Mesendoderm (in vitro differentiated cells): ENCODE measurements at regions not wholly inside any gene's neighbourhood (a gene's known extent, or its start where the extent isn't known, plus 50 kb on each side); places are given as distances from the start of the nearest gene placed in this dataset.

Experiments used
- DNase-seq: peaks from one replicate; pipeline ENCODE4 v3.0.0; 2013
- H2AK5ac ChIP-seq: 2 replicates; pipeline ENCODE4 v1.6.1; 2013; ENCODE audit warnings: low read length, inconsistent platforms
- H2BK120ac ChIP-seq: 2 replicates; pipeline ENCODE4 v1.6.1; 2013; ENCODE audit warnings: low read depth, mild to moderate bottlenecking, low read length, moderate library complexity, mixed read lengths
- H2BK15ac ChIP-seq: replicated peaks from 2 replicates; pipeline ENCODE4 v1.6.1; 2013; ENCODE audit warnings: low read depth, mild to moderate bottlenecking, moderate library complexity
- H2BK5ac ChIP-seq: 2 replicates; pipeline ENCODE4 v1.6.1; 2013; ENCODE audit warnings: low read length, inconsistent platforms
- H3K18ac ChIP-seq: 2 replicates; pipeline ENCODE4 v1.6.1; 2013; ENCODE audit warnings: mild to moderate bottlenecking, low read length, mixed read lengths
- H3K23ac ChIP-seq: one replicate; pipeline ENCODE4 v1.6.1; 2013; ENCODE audit warnings: low read length
- H3K27ac ChIP-seq: 2 replicates; pipeline ENCODE4 v1.5.1; 2013; ENCODE audit warnings: low read depth, mild to moderate bottlenecking, inconsistent platforms, low read length, moderate library complexity
- H3K27me3 ChIP-seq: 2 replicates; pipeline ENCODE4 v1.6.1; 2013; ENCODE audit warnings: low read length, control low read depth, mild to moderate bottlenecking, inconsistent platforms; ENCODE audit not compliant: insufficient read depth, poor library complexity
- H3K36me3 ChIP-seq: 2 replicates; pipeline ENCODE4 v1.6.1; 2013; ENCODE audit warnings: low read length, inconsistent platforms; ENCODE audit not compliant: control insufficient read depth, insufficient read depth
- H3K4ac ChIP-seq: one replicate; pipeline ENCODE4 v1.6.1; 2013; ENCODE audit warnings: low read depth, mild to moderate bottlenecking, low read length, moderate library complexity
- H3K4me1 ChIP-seq: 2 replicates; pipeline ENCODE4 v1.6.1; 2013; ENCODE audit warnings: low read depth, low read length, inconsistent platforms; ENCODE audit not compliant: control insufficient read depth
- H3K4me2 ChIP-seq: 2 replicates; pipeline ENCODE4 v1.6.1; 2013; ENCODE audit warnings: low read length
- H3K4me3 ChIP-seq: 2 replicates; pipeline ENCODE4 v1.5.1; 2013; ENCODE audit warnings: mild to moderate bottlenecking, low read length
- H3K56ac ChIP-seq: one replicate; pipeline ENCODE4 v1.6.1; 2013; ENCODE audit warnings: low read length
- H3K79me1 ChIP-seq: 2 replicates; pipeline ENCODE4 v1.6.1; 2013; ENCODE audit warnings: low read length, inconsistent platforms
- H3K79me2 ChIP-seq: 2 replicates; pipeline ENCODE4 v1.6.1; 2013; ENCODE audit warnings: mild to moderate bottlenecking, low read length; ENCODE audit not compliant: control insufficient read depth, insufficient read depth
- H3K9ac ChIP-seq: 2 replicates; pipeline ENCODE4 v1.6.1; 2013; ENCODE audit warnings: low read length, inconsistent platforms
- H4K5ac ChIP-seq: one replicate; pipeline ENCODE4 v1.6.1; 2013; ENCODE audit warnings: low read length
- H4K8ac ChIP-seq: one replicate; pipeline ENCODE4 v1.6.1; 2013; ENCODE audit warnings: low read depth, mild to moderate bottlenecking, control low read depth, low read length, moderate library complexity
- WGBS: extraction: QIAGEN DNeasy Blood & Tissue Kit; methylation state at CpG from one replicate; pipeline ENCODE4 v1.1.7; 2013; ENCODE audit warnings: low lambda C conversion rate, missing lambda C conversion rate; ENCODE audit not compliant: insufficient coverage; ENCODE audit errors: extremely low coverage; 5-methylcytosine and 5-hydroxymethylcytosine counted together

DNA sequence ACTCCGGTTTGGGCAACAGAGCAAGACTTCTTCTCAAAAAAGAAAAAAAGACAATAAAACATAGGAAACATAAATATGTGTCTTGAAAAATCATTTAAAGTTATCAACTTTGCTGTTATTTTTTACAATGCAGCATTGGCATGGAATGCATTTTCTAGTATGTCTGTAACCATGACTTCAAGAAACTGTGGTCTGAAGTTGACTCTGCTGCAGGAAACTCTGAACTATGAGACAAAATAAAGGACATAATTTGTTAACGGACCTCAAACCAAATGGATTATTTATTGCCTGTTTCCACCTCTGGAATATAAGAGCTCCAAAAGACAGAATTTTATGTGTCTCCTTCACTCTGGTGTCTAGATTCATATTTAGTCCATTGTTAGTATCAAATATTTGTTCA, 79.1 kb downstream of the TRIB2 start:
- H3K4me1 ChIP-seq = no peaks in the 10 kb centered on the region
- H3K79me2 ChIP-seq = no peaks in the 10 kb centered on the region
- no peak overlapping the region for H4K5ac ChIP-seq

DNA sequence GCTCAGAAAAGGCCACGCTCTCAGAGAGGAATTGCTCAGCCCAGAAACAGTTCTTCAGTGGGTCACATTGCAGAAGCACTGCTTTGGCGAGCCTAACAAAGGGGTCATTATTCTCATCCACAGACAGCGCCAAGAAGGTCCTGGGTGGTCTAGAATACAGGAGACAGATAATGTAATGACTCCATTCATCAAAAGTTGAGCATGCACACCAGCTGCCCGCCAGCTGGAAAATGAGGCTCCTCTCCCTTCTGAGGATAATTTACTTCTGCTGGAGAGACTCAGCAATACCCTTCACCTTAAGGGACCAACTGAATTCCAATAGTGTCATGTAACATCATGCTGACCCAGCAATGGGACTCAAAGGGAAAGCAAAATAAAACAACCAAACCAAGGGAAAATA, 79.9 kb downstream of the TRIB2 start:
- Histone ChIP-seq H3K4me3 (no peak overlapping the region), H3K27ac (no peak overlapping the region), H3K23ac (no peak overlapping the region), H2BK5ac (no peak overlapping the region), H3K36me3 (no peaks in the 10 kb centered on the region), H2BK120ac (no peak overlapping the region), H3K4me1 (no peaks in the 10 kb centered on the region), H3K4ac (no peak overlapping the region), H3K79me1 (no peaks in the 10 kb centered on the region), H3K56ac (no peak overlapping the region), H3K18ac (no peak overlapping the region), H3K79me2 (no peaks in the 10 kb centered on the region), H2AK5ac (no peak overlapping the region), H3K27me3 (no peaks in the 10 kb centered on the region), H2BK15ac (no peak overlapping the region), H4K5ac (no peak overlapping the region), H3K4me2 (no peak overlapping the region), H3K9ac (no peak overlapping the region), H4K8ac (no peak overlapping the region)
- no peak for DNase-seq
- no CpG with 5 or more reads among the region's 4 CpGs for WGBS

More for the DNA sequence above, 79.1 kb downstream of the TRIB2 start:
- Histone ChIP-seq H4K8ac (no peak overlapping the region), H3K18ac (no peak overlapping the region), H2BK5ac (no peak overlapping the region), H3K4me2 (no peak overlapping the region), H3K27ac (no peak overlapping the region), H2BK15ac (no peak overlapping the region), H3K23ac (no peak overlapping the region), H3K4me3 (no peak overlapping the region), H3K56ac (no peak overlapping the region), H3K79me1 (no peaks in the 10 kb centered on the region), H3K36me3 (no peaks in the 10 kb centered on the region), H2AK5ac (no peak overlapping the region), H3K9ac (no peak overlapping the region), H3K27me3 (no peaks in the 10 kb centered on the region), H3K4ac (no peak overlapping the region), H2BK120ac (no peak overlapping the region)
- WGBS = no CpG with 5 or more reads among the region's 2 CpGs
- DNase-seq = no peak

DNA sequence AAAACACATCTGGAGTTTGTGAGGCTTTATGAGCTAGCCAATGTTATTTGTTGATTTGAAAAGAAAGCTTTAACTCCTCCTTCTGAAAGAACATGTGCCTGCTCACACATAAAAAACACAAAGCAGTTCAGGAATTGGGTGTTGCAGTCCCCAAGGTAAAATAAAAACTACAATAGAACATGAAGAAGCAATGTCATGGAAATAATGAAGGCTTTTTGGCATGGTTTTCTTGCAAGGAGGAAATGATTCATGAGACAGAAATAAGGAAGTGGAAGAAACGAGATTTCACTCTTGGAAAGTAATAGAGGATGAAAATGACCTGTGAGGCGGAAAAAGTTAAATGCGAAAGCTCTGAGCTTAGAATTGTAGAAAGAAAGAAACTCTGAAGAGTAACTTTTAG, 81.1 kb downstream of the TRIB2 start:
- H4K8ac ChIP-seq = no peak overlapping the region
- H3K27me3 ChIP-seq = no peaks in the 10 kb centered on the region
- no CpG with 5 or more reads among the region's 3 CpGs for WGBS
- no peak overlapping the region for H3K56ac ChIP-seq
- H3K79me1 ChIP-seq = no peaks in the 10 kb centered on the region
- no peak overlapping the region for H2BK120ac ChIP-seq
- no peak overlapping the region for H3K4me2 ChIP-seq
- H3K36me3 ChIP-seq = no peaks in the 10 kb centered on the region
- no peaks in the 10 kb centered on the region for H3K4me1 ChIP-seq
- no peak overlapping the region for H4K5ac ChIP-seq
- no peak overlapping the region for H3K4ac ChIP-seq
- H2BK5ac ChIP-seq = no peak overlapping the region
- H3K9ac ChIP-seq = no peak overlapping the region
- H3K23ac ChIP-seq = no peak overlapping the region
- no peak overlapping the region for H3K18ac ChIP-seq
- no peak overlapping the region for H2AK5ac ChIP-seq
- no peak overlapping the region for H2BK15ac ChIP-seq
- DNase-seq = no peak
- H3K79me2 ChIP-seq = no peaks in the 10 kb centered on the region
- no peak overlapping the region for H3K4me3 ChIP-seq
- no peak overlapping the region for H3K27ac ChIP-seq

DNA sequence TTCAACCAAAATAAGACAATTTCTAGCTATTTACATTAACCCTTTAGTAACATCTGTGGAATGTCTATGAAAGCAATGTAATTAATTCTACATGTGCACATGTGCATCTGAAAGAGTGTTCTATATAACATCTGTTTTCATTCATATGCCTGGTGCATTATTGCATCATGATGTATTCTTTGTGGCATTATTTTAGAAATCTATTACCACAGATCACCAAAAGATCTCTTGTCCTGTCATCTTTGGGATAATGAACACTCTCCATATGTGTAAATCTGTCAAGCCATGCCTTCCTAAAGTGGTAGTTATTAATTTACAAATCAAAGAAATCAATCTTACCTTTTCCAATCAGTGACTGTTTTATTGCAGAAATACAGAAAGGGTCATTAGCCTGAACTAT, 86.9 kb downstream of the TRIB2 start:
- Histone ChIP-seq H3K36me3 (no peaks in the 10 kb centered on the region), H3K79me2 (no peaks in the 10 kb centered on the region), H2BK15ac (no peak overlapping the region), H2AK5ac (no peak overlapping the region), H3K9ac (no peak overlapping the region), H3K4me1 (no peaks in the 10 kb centered on the region), H3K23ac (no peak overlapping the region), H2BK120ac (no peak overlapping the region), H3K56ac (no peak overlapping the region), H2BK5ac (no peak overlapping the region), H3K79me1 (no peaks in the 10 kb centered on the region), H4K8ac (no peak overlapping the region), H3K4ac (no peak overlapping the region), H3K18ac (no peak overlapping the region), H3K4me3 (no peak overlapping the region), H3K27me3 (no peaks in the 10 kb centered on the region), H3K4me2 (no peak overlapping the region), H4K5ac (no peak overlapping the region), H3K27ac (no peak overlapping the region)
- DNase-seq = no peak

DNA sequence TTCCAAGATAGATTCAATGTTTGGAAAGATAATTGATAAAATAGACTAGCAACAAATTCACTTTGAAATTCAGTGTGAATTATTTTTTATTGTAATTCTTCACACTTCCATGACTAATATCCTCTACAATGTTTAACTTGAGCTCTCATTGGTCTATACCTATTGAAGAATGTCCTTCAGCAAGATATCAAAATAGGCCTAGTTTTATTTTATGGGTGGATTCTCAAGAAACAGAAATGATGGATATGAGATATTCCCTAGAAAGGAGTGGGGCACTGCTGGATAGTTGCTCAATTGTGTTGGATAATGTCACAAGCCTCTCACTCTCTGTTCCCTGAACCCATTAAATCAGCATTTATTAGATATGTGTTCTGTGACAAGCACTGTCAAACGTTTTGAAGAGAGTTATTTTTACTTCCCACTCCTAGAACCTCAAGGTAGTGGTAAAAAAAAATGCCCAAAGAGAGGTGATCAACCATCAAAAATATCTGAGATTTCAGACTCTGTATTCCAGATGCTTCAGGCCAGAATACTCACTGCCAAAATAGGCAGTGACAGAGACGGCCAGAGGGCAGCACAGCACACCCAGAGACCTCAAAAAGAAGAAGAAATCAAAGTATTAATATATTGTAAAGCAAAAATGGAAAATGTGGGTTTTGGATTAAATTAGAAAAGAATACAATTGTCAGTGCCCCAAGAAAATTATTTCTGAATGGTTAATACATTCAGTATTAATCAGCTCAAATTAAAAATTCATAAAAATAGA, 87.5 kb downstream of the TRIB2 start:
- no peak for DNase-seq
- H3K27ac ChIP-seq = no peak overlapping the region
- H4K5ac ChIP-seq = no peak overlapping the region
- no peak overlapping the region for H3K9ac ChIP-seq
- no peaks in the 10 kb centered on the region for H3K4me1 ChIP-seq
- H3K4me2 ChIP-seq = no peak overlapping the region
- H3K36me3 ChIP-seq = no peaks in the 10 kb centered on the region
- H3K23ac ChIP-seq = no peak overlapping the region
- H3K79me2 ChIP-seq = no peaks in the 10 kb centered on the region
- no peak overlapping the region for H3K4ac ChIP-seq
- H3K56ac ChIP-seq = no peak overlapping the region
- no peak overlapping the region for H2BK120ac ChIP-seq
- no peak overlapping the region for H3K18ac ChIP-seq
- H4K8ac ChIP-seq = no peak overlapping the region
- no peak overlapping the region for H3K4me3 ChIP-seq
- no peak overlapping the region for H2BK15ac ChIP-seq
- H2AK5ac ChIP-seq = no peak overlapping the region
- WGBS = no CpG with 5 or more reads among the region's 2 CpGs
- H3K79me1 ChIP-seq = no peaks in the 10 kb centered on the region
- no peak overlapping the region for H2BK5ac ChIP-seq
- H3K27me3 ChIP-seq = no peaks in the 10 kb centered on the region

DNA sequence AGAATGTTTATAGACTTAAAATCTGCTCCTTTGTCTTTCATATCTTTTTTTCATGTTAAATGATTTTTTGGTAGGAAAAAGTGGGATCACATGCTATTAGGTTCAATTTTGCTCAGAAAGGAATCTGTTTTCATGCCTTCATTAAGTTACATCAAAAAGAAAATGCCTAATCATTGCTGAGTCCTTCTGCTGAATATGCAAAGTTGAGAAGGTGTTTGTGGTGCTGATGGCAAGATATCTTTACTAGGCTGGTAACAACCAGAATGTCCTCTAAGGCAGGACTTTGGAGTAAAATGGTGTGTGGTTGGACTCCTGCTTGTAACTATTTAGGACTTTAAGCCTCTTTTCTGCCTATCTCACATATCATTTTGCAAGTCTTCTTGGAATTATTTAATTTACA, 88.3 kb downstream of the TRIB2 start:
- H3K79me1 ChIP-seq = no peaks in the 10 kb centered on the region
- H3K79me2 ChIP-seq = no peaks in the 10 kb centered on the region
- H2BK5ac ChIP-seq = no peak overlapping the region
- DNase-seq = peak; percentile 53
- H3K18ac ChIP-seq = no peak overlapping the region
- no peaks in the 10 kb centered on the region for H3K36me3 ChIP-seq
- H3K4me1 ChIP-seq = no peaks in the 10 kb centered on the region
- no peak overlapping the region for H3K27ac ChIP-seq
- H3K23ac ChIP-seq = no peak overlapping the region
- H2BK15ac ChIP-seq = no peak overlapping the region
- H4K5ac ChIP-seq = no peak overlapping the region
- H3K56ac ChIP-seq = no peak overlapping the region
- no peak overlapping the region for H2BK120ac ChIP-seq
- H3K4ac ChIP-seq = no peak overlapping the region
- no peak overlapping the region for H2AK5ac ChIP-seq
- H3K4me3 ChIP-seq = no peak overlapping the region
- no peak overlapping the region for H3K4me2 ChIP-seq
- H3K9ac ChIP-seq = no peak overlapping the region
- no peaks in the 10 kb centered on the region for H3K27me3 ChIP-seq
- H4K8ac ChIP-seq = no peak overlapping the region
